Hypothalamus (tissue), 51 donors: ENCODE measurements at regions not wholly inside any gene's neighbourhood (a gene's known extent, or its start where the extent isn't known, plus 50 kb on each side); places are given as distances from the start of the nearest gene placed in this dataset.

ENCODE experiments used
- DNase-seq, 51 donors: peaks; one replicate each; lab custom pipeline; 2025; lab: John Stamatoyannopoulos, UW

DNA sequence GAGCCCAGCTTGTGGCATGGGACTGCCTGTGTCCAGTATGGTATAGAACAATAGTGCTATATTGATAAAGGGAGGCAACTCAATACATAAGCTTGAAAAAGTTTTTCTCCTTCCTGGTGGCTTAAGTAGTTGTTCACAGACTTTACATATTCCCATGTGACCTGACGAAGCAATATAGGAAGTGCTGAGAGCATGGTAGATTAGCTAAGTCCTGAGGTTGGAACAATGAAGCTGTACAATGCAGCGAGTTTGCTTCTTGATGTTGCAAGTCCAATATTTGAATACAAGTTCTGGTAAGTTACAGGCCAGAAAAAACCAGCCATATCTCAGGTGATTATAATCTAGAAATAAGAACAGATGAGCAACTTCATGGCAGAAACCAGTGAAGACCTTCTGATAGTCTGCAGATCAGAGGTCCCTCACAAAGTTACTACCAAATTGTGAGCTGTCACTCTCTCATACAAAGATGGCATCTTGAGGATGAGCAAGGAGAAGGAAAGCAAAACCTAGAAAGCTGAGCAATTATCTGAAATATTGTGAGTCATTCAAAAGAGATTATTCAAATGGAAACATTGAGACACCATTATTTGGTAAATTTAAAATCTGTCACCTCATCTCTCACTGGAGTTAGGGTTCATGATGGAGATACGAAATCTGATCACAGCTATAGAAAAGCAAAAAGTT is 72.9 kb upstream of the BTG1 start:
- DNase-seq = no peak

DNA sequence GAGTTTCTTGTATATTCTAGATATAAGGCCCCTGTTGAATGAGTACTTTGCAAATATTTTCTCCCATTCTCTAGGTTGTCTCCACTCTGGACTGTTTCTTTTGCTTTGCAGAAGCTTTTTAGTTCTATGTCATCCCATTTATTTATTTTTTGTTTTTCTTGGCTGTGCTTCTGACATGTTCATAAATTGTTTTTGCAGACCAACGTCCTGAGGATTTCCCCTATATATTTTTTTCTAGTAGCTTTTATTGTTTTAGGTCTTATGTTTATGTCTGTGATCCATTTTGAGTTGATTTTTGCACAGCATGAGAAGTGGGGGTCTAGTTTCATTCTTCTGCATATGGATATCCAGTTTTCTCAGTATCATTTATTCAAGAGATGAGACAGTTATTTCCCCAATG is 70.4 kb upstream of the BTG1 start:
- no peak for DNase-seq

DNA sequence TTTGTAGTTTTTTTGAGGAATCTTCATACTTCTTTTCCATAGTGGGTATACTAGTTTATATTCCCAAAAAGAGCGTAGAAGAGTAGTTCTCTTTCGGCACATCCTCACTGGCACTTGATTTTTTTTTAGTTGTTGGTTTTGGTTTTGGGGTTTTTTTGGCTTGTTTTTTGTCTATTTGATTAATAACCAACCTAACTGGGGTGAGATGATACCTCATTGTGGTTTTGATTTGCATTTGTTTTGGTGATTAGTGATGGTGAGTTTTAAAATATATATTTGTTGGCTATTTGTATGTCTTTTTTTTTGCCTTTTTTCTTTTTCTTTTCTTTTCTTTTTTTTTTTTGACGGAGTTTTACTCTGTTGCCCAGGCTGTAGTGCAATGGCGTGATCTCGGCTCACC is 69.7 kb upstream of the BTG1 start:
- no peak for DNase-seq

DNA sequence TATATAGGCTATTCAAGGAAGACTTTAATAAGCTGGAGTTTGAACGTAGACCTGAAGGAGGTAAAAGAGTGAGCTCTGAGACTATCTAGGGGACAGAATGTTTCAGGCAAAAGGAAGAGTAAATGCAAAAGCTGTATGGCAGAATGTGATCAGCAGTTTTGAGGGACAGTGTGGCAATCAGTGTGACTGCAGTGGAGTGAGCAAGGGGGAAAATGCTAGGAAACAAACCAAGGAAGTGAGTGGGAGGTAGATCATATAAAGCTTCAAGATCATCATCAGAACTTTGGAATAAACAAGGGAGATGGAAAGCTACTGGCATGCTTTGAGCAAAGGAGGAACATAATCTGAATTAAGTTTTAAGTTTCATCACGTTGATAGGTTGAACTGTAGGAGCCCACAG is 67.5 kb upstream of the BTG1 start:
- no peak for DNase-seq

DNA sequence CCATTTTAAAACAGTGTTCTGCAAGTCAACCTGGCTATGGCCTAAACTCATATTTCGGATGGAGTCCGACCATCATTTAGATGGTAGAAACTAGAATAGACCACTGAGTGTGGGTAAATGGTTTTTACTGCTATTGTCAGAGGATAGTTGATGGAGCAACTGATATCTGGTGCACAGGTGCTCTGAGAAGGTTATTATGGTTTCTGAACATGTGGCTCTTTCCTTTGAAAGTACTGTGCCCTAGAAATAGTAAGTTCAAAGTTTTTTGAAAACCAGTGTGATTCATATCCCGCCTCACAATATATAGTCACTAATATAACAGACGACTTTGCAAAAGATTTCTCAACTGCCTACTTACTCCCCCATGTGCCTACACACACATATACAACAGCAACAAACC is 64.4 kb upstream of the BTG1 start:
- no peak for DNase-seq

DNA sequence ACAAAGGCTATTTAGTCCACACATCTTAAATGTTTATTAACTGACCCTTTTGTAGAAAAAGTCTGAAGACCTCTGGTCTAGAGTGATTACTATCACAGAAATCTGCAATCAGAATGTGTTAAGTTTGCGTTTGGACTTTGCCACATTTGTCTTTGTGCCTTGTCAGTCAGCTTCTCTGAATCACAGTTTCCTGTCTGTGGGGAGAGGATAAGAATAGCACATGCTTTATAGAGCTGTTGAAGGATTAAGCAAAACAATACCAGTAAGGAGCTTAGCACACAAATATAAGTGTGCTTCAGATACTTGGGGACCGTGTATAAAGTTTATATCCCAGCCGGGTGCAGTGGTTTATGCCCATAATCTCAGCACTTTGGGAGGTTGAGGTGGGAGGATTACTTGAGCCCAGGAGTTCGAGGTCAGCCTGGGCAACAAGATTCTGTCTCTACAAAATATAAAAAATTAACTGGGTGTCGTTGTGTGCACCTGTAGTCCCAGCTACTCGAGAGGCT is 63.0 kb upstream of the BTG1 start:
- DNase-seq = no peak

DNA sequence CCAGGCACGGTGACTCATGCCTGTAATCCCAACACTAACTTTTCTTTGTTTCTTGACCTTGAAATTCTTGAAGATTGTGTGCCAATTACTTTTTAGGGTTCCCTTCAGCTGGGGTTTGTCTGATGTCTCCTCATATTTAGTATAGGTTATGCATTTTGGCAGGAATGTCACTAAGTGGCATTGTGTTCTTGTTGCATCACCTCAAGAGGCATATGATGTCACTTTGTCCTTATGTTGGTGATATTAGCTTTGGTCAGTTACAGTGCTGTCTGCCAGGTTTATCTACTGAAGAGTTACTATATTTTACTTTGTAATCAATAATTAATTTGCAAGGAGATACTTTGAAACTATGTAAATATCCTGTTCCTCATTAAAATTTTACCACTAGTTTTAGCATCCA is 61.0 kb upstream of the BTG1 start:
- DNase-seq = no peak

DNA sequence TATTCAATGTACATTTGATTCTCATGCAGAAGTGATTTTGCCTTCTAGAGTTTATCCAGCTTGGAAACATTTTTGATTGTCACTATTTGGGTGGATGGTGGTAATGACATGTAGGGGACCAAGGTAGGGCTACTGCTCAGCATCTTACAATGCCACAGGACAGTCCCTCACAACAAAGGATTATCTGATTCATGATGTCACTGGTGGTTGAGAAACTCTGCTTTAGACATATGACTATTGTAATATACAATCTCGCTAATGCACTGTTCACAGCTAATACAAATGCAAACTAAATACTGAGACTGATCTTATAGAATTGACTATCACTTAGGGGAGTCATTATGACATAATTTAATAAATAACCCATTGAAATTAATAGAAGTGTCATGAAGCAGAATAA is 60.4 kb upstream of the BTG1 start:
- DNase-seq = no peak

DNA sequence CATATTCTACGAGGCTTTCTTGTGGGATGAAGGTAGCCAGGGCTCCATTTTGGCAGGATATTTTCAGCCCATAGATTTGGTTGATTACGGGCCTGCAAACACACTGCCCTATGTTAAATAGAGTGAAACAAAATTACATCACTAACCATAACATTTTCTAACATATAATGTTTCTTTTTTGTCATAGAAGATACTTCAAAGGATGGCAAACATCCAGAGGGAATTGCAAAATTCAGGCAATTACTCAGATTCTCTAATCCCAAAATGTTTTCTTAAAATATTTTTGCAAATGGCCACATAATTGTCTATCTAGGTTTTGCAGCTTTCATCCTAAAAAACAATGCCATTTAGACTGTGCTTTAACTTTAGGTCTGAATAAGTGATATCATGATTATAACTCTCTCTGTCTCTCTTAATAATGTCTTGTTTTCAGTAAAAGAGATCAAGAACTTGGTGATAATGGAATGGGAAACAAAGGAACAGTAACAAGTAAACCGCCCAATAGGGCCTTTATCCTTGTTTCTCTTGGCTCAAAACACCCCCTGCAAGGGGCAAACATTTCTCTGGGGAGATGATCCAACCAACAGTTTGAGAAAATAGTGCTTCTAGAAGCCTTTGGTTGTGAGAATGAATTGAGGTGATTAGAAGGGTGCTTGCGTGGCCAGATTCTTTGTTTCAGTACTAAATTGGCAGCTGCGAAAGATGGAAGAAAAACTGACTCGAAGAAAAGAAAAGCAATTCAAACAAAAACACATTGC is 54.4 kb upstream of the BTG1 start:
- no peak for DNase-seq

DNA sequence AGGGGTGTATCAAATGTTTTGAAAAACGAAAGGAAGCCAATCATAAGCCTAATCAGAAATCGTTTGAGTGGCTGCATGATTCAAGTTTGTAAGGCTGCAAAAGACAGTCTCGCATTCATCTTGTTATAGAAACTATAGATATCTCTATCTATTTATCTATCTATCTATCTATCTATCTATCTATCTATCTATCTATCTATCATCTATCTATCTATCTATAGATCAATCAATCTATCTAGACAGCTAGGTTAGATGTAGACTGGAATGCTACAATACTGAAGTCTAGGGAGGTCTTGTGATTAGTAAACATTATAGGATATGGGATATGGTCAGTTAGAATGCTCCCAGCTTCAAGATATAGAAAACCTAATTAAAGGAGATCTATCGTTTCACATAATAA is 52.2 kb upstream of the BTG1 start:
- DNase-seq = no peak

DNA sequence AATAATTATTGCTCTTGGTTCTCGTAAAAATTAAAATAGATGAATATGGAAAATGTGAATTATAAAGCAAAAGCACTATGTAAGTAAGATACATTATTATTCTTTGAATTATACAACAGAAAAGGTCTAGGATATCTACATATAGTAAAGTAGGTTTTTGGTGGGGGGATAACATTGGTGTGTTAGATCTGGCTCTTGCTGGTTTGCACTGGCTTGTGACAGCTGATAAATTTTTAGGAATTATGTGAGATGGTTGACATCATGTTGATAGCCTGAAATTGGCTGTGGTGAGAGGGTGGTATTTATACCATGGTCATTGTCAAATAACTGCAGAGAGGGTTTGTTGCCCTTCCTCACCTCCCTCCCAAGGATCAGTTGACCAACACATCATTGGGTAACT is 50.7 kb upstream of the BTG1 start:
- no peak for DNase-seq
